ENCODE measurements at regions not wholly inside any gene's neighbourhood (a gene's known extent, or its start where the extent isn't known, plus 50 kb on each side); places are given as distances from the start of the nearest gene placed in this dataset.

DNA sequence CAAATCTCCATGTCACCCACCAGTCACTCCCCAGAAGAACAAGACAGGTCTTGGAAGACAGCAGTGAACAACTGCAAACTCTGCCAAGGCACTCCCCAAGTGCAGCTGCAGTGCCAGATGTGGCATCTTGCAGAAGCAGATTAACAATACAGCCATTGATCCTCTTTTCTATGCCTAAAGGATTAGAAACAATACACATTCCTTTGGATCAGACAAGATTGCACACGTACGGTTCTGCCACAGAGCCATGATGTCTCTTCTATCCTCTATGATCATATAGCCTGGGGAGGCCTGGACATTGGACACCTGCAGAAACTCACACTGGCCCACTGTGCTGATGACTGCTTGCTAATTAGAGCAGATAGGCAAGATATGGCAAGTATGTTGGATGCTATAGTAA, 155.9 kb downstream of the MYLK4 start:
- intact Hi-C loops (cut with DNase I): no loop called here
- Histone ChIP-seq H3K27me3 (ENCODE audit: control insufficient read depth, insufficient read depth, low read length) (no peaks in the 10 kb centered on the region), H3K9me3 (ENCODE audit: control insufficient read depth in 2 of 3, insufficient read depth in 1 of 3, low read length in 3 of 3) (no peaks in the 10 kb centered on the region), H3K4me3 (ENCODE audit: low read length in 3 of 3) (no peak overlapping the region), H3K36me3 (ENCODE audit: control insufficient read depth in 2 of 3, insufficient read depth in 3 of 3, low read length in 3 of 3) (no peaks in the 10 kb centered on the region), H3K27ac (ENCODE audit: low read depth in 2 of 2, low read length in 2 of 2) (no peak overlapping the region), H3K4me1 (ENCODE audit: control insufficient read depth in 2 of 3, insufficient read depth in 2 of 3, low read depth in 1 of 3, low read length in 3 of 3) (no peaks in the 10 kb centered on the region), H3K9ac (ENCODE audit: low read length in 3 of 3) (no peak overlapping the region)
- DNase-seq (no peak), FAIRE-seq (no peak)
- TF ChIP-seq CTCF (IDR thresholded peaks at IDR 0.05; ENCODE audit: borderline replicate concordance, extremely low read depth, insufficient read depth): no peak

DNA sequence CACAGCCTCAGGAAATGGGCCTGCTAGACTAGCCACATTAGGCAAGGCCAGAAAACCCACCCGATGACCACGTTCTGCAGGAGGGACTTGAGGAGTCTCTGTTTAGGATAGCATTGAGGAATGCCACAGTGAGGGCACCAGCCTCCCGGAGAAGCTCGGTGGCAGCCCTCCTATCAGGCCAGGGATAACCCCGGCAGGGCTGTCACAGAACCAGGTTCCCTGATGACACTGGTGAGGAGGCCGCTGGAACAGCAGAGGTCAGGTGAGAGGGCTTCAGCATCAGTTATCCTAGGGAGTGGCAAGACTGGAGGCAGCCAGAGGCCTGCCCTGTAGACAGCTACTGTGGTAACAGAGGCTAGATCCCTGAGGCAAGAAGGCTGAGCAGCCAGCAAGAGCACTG, 157.6 kb downstream of the MYLK4 start:
- no peaks in the 10 kb centered on the region for H3K27me3 ChIP-seq (ENCODE audit: control insufficient read depth, insufficient read depth, low read length)
- no peak overlapping the region for H3K4me3 ChIP-seq (ENCODE audit: low read length in 3 of 3)
- intact Hi-C loops (cut with DNase I): no loop called here
- FAIRE-seq: no peak
- no peak overlapping the region for H3K9ac ChIP-seq (ENCODE audit: low read length in 3 of 3)
- H3K36me3 ChIP-seq (ENCODE audit: control insufficient read depth in 2 of 3, insufficient read depth in 3 of 3, low read length in 3 of 3): no peaks in the 10 kb centered on the region
- no peak overlapping the region for H3K27ac ChIP-seq (ENCODE audit: low read depth in 2 of 2, low read length in 2 of 2)
- no peaks in the 10 kb centered on the region for H3K4me1 ChIP-seq (ENCODE audit: control insufficient read depth in 2 of 3, insufficient read depth in 2 of 3, low read depth in 1 of 3, low read length in 3 of 3)
- TF ChIP-seq CTCF (IDR thresholded peaks at IDR 0.05; ENCODE audit: borderline replicate concordance, extremely low read depth, insufficient read depth): no peak
- no peaks in the 10 kb centered on the region for H3K9me3 ChIP-seq (ENCODE audit: control insufficient read depth in 2 of 3, insufficient read depth in 1 of 3, low read length in 3 of 3)
- DNase-seq: no peak

GRCh38 chr6:2589171-2589661, 161.5 kb downstream of the MYLK4 start:
- no peaks in the 10 kb centered on the region for H3K27me3 ChIP-seq (ENCODE audit: control insufficient read depth, insufficient read depth, low read length)
- intact Hi-C loops (cut with DNase I): no loop called here
- no peak overlapping the region for H3K4me3 ChIP-seq (ENCODE audit: low read length in 3 of 3)
- TF ChIP-seq CTCF (IDR thresholded peaks at IDR 0.05; ENCODE audit: borderline replicate concordance, extremely low read depth, insufficient read depth): no peak
- peaks cover 0 to 4% (median 0%) of the 10 kb centered on the region in 3 donors for H3K9me3 ChIP-seq (ENCODE audit: control insufficient read depth in 2 of 3, insufficient read depth in 1 of 3, low read length in 3 of 3)
- no peaks in the 10 kb centered on the region for H3K36me3 ChIP-seq (ENCODE audit: control insufficient read depth in 2 of 3, insufficient read depth in 3 of 3, low read length in 3 of 3)
- H3K4me1 ChIP-seq (ENCODE audit: control insufficient read depth in 2 of 3, insufficient read depth in 2 of 3, low read depth in 1 of 3, low read length in 3 of 3): no peaks in the 10 kb centered on the region
- DNase-seq: no peak
- no peak for FAIRE-seq
- no peak overlapping the region for H3K27ac ChIP-seq (ENCODE audit: low read depth in 2 of 2, low read length in 2 of 2)
- H3K9ac ChIP-seq (ENCODE audit: low read length in 3 of 3): no peak overlapping the region

DNA sequence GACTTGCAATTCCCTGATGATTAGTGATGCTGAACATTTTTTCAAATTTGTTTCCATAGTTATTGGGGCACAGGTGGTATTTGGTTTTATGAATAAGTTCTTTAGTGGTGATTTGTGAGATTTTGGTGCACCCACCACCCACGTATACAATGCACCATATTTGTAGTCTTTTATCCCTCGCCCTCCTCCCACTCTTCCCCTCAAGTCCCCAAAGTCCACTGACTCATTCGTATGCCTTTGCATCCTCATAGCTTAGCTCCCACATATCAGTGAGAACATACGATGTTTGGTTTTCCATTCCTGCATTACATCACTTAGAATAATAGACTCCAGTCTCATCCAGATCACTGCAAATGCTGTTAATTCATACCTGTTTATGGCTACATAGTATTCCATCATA, 167.3 kb downstream of the MYLK4 start:
- no peak for TF ChIP-seq CTCF (IDR thresholded peaks at IDR 0.05; ENCODE audit: borderline replicate concordance, extremely low read depth, insufficient read depth)
- peaks cover 0 to 7% (median 0%) of the 10 kb centered on the region in 3 donors for H3K9me3 ChIP-seq (ENCODE audit: control insufficient read depth in 2 of 3, insufficient read depth in 1 of 3, low read length in 3 of 3)
- DNase-seq (no peak), FAIRE-seq (no peak)
- no peaks in the 10 kb centered on the region for H3K27me3 ChIP-seq (ENCODE audit: control insufficient read depth, insufficient read depth, low read length)
- H3K4me3 ChIP-seq (ENCODE audit: low read length in 3 of 3): no peak overlapping the region
- intact Hi-C loops (cut with DNase I): no loop called here
- no peak overlapping the region for H3K9ac ChIP-seq (ENCODE audit: low read length in 3 of 3)
- H3K27ac ChIP-seq (ENCODE audit: low read depth in 2 of 2, low read length in 2 of 2): no peak overlapping the region
- no peaks in the 10 kb centered on the region for H3K36me3 ChIP-seq (ENCODE audit: control insufficient read depth in 2 of 3, insufficient read depth in 3 of 3, low read length in 3 of 3)
- no peaks in the 10 kb centered on the region for H3K4me1 ChIP-seq (ENCODE audit: control insufficient read depth in 2 of 3, insufficient read depth in 2 of 3, low read depth in 1 of 3, low read length in 3 of 3)

Measured in kidney (tissue), 13 donors.